BLaER1 (cell line): ENCODE measurements at regions not wholly inside any gene's neighbourhood (a gene's known extent, or its start where the extent isn't known, plus 50 kb on each side); places are given as distances from the start of the nearest gene placed in this dataset.

Source experiments
- H3K27ac ChIP-seq: shearing (Covaris generic); formaldehyde crosslinking; 2 replicates; pipeline ENCODE4 v1.8.1; 2022
- H3K27me3 ChIP-seq: shearing (Covaris generic); formaldehyde crosslinking; 2 replicates; pipeline ENCODE4 v1.8.1; 2022
- H3K36me3 ChIP-seq: shearing (Covaris generic); formaldehyde crosslinking; 2 replicates; pipeline ENCODE4 v1.8.1; 2022
- H3K4me1 ChIP-seq: shearing (Covaris generic); formaldehyde crosslinking; 2 replicates; pipeline ENCODE4 v1.8.1; 2022
- H3K4me2 ChIP-seq: shearing (Covaris generic); formaldehyde crosslinking; 2 replicates; pipeline ENCODE4 v1.8.1; 2022
- H3K4me3 ChIP-seq: shearing (Covaris generic); formaldehyde crosslinking; 2 replicates; pipeline ENCODE4 v1.8.1; 2022
- H3K9ac ChIP-seq: shearing (Covaris generic); formaldehyde crosslinking; 2 replicates; pipeline ENCODE4 v1.8.1; 2022
- H3K9me3 ChIP-seq: shearing (Covaris generic); formaldehyde crosslinking; 2 replicates; pipeline ENCODE4 v1.8.1; 2022
- H4K20me1 ChIP-seq: shearing (Covaris generic); formaldehyde crosslinking; 2 replicates; pipeline ENCODE4 v1.8.1; 2022
- Cebpa-rat ChIP-seq: shearing (Covaris generic); IDR thresholded peaks from 2 replicates; pipeline ENCODE4 v1.8.1; 2022

DNA sequence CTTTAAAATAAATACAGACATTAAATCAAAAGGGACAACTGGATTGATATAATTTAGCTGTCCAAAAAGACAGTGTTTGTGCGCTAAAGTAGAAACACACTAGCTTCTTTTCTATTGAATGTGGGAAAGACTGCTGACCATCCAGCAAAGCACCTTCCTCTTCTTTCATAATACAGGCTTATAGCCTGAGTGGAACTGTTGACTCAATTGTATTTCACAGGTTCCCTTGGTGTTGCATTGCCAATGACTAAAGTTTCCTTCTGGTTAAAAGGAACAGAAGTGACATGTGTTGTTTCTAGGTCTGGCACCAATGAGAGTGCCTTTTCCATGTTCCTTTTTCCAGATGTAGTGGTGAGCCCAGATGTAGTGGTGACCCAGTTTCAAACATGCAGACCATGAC, 412.3 kb downstream of the RNF144A start:
- H3K4me2 ChIP-seq = no peak overlapping the region
- no peaks in the 10 kb centered on the region for H3K27me3 ChIP-seq
- H3K27ac ChIP-seq = no peak overlapping the region

DNA sequence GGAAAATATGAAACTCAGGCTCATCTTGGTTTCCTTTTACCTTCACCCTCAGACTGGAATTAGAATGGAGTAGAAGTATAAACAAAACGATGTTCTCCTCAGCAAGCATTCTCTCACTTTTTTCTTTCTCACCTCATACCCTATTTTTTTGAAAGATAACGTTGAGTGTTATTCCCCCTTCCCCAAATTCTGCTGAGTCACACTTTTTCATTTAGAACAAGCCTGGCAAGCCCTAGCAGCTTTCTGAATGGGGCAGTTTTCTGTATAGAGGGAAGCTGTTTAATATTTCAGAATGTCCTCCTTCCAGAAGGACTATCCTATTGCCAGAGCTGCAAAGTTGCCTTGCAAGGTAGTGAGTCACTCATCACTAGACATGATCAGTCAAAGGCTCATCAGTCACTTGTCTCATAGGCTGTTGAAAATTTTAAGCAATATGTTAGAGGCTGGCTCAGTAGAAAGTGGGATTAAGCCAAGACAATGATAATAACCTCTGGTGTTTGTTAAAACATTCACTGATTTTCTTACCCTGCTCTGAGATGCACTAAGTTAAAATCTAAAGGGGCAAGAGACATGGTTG, 416.1 kb downstream of the RNF144A start:
- Histone ChIP-seq H3K36me3 (no peaks in the 10 kb centered on the region), H3K27ac (no peak overlapping the region), H3K27me3 (no peaks in the 10 kb centered on the region), H3K4me1 (no peaks in the 10 kb centered on the region), H4K20me1 (no peaks in the 10 kb centered on the region), H3K9ac (no peak overlapping the region), H3K4me2 (no peak overlapping the region), H3K4me3 (no peak overlapping the region), H3K9me3 (no peaks in the 10 kb centered on the region)
- no peak for TF ChIP-seq Cebpa-rat

More for the DNA sequence above, 412.3 kb downstream of the RNF144A start:
- no peak for TF ChIP-seq Cebpa-rat
- Histone ChIP-seq H3K36me3 (no peaks in the 10 kb centered on the region), H3K9ac (no peak overlapping the region), H3K4me3 (no peak overlapping the region), H3K9me3 (no peaks in the 10 kb centered on the region), H3K4me1 (no peaks in the 10 kb centered on the region), H4K20me1 (no peaks in the 10 kb centered on the region)

DNA sequence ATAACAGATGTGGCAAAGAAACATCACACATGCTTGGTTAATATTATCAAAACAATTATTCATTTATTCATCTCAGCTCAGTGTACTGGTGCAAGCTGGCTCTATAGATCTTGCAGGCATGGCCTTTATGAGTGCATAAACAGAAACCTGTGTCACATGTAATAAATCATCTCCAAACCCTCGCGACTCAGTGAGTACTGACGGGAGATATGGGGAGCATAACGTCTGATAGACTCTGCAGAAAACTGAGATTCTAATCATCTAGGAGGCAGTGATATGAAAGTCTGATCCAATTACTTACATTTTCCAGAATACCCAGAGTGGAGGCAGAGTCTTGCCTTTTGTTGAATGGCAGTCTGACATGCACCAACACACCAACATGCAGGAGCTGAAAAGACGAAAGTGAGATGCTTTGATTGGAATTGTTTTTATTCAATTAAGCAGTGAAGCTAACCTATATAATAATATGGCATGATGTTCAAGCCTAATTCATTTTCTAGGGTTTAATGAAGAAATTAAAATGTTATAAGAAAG, 416.8 kb downstream of the RNF144A start:
- Histone ChIP-seq H3K27ac (no peak overlapping the region), H3K4me2 (no peak overlapping the region), H3K9me3 (no peaks in the 10 kb centered on the region), H3K27me3 (no peaks in the 10 kb centered on the region), H3K4me1 (no peaks in the 10 kb centered on the region), H3K9ac (no peak overlapping the region), H3K36me3 (no peaks in the 10 kb centered on the region), H3K4me3 (no peak overlapping the region), H4K20me1 (no peaks in the 10 kb centered on the region)
- no peak for TF ChIP-seq Cebpa-rat

DNA sequence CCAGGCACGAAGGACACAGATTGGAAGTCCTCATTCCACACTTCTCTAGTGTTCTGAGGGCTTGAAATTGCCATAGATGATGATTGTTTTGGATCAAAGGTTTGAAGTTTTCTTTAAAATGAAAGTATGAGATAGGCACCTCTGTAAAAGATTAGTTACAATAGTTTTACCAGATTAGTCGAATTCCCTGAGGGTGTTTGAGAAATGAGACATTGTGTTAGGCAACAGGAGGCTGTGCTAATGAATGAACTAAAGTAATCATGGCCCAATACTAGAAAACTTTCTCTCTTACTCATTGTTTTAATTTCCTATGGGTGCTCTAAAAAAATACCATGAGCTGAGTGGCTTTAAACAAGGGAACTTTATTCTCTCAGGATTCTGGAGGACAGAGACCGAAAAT, 421.7 kb downstream of the RNF144A start:
- Histone ChIP-seq H3K27me3 (no peaks in the 10 kb centered on the region), H4K20me1 (no peaks in the 10 kb centered on the region), H3K4me3 (no peak overlapping the region), H3K27ac (no peak overlapping the region), H3K4me2 (no peak overlapping the region), H3K9me3 (no peaks in the 10 kb centered on the region), H3K9ac (no peak overlapping the region), H3K4me1 (no peaks in the 10 kb centered on the region), H3K36me3 (no peaks in the 10 kb centered on the region)
- TF ChIP-seq Cebpa-rat = no peak

DNA sequence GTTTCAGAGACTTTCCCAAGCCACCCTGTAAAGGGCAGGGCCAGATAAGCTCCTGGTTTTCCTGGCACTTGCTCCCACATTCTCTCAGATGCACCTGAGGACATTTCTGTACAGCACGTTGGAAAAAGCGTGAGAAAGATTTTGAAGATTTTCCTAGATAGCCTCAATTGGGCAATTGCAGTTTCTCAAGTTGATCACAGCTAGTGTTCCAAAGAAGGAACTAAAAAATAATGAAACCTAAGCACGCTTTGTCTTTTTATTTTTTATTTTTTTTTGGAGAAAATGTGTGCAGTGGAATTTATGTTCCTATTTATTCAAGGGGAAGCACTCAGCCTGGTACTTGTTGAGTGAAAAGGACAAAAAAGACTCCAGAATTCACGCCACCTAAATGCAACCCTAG, 429.1 kb downstream of the RNF144A start:
- Histone ChIP-seq H3K9ac (no peak overlapping the region), H3K36me3 (no peaks in the 10 kb centered on the region), H3K4me3 (no peak overlapping the region), H4K20me1 (no peaks in the 10 kb centered on the region), H3K27me3 (no peaks in the 10 kb centered on the region), H3K4me1 (no peaks in the 10 kb centered on the region), H3K4me2 (no peak overlapping the region), H3K9me3 (no peaks in the 10 kb centered on the region), H3K27ac (no peak overlapping the region)
- no peak for TF ChIP-seq Cebpa-rat

DNA sequence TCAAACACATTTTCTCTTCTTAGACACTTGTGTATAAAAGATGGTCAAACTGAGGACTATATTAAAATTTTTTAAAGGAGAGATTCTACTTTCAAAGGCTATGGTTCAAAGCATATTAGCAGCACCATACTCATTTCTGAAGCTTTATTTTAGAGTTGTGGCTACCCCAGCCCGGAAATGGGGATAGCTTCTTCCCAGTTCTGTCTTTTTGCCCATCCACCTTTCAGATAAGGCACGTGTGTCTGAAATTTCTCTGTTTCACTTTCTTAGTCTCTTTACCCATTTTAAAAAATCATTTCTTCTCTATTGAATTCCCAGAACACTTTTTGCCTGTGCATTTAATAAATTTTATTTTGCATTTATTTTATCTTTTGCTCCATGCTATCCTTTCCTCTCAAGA, 431.5 kb downstream of the RNF144A start:
- TF ChIP-seq Cebpa-rat = no peak
- Histone ChIP-seq H3K27me3 (no peaks in the 10 kb centered on the region), H3K36me3 (no peaks in the 10 kb centered on the region), H3K9ac (no peak overlapping the region), H3K4me1 (no peaks in the 10 kb centered on the region), H3K4me3 (no peak overlapping the region), H3K27ac (no peak overlapping the region), H4K20me1 (no peaks in the 10 kb centered on the region), H3K9me3 (no peaks in the 10 kb centered on the region), H3K4me2 (no peak overlapping the region)

DNA sequence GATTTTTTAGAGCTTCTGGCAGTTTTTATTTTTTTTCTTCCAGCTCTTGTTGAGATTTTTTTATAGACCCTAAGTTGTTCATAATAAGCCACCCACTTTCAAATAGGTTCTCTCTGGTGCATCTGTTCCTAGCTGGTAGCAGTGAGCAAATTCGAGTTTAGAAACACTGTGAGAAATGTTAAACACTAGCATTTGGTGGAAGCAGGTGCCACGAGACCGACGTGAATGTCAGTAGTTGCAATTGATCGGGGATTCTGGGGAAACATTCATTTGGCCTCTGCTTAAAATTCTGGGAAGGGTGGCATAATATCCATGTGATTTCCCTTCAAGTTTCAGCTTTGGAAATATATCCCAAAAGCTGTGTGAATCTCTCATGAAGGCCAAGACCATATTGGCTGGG, 435.0 kb downstream of the RNF144A start:
- TF ChIP-seq Cebpa-rat = no peak
- no peak overlapping the region for H3K4me3 ChIP-seq

DNA sequence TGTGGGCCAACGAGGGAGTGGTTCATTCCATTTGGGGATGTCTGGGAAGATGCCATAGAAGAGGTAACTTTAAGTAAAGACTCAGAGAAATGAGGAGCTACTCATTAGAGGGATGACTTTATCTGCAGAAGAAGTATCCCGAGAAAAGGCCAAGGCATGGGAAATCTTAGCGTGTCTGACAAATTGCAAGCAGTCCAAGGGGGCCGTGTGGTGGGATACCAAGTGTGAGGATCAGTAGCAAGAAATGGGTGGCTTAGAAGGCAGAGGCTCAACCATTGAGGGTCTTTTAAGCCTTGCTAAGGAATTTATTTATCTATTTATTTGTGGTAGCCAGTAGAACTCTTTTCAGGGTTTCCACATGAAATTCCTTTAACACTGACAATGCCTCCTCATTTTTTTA, 436.4 kb downstream of the RNF144A start:
- no peaks in the 10 kb centered on the region for H3K27me3 ChIP-seq
- H3K4me2 ChIP-seq = no peak overlapping the region
- no peaks in the 10 kb centered on the region for H3K9me3 ChIP-seq
- no peaks in the 10 kb centered on the region for H3K4me1 ChIP-seq
- no peak for TF ChIP-seq Cebpa-rat
- no peak overlapping the region for H3K27ac ChIP-seq
- no peak overlapping the region for H3K4me3 ChIP-seq
- no peaks in the 10 kb centered on the region for H4K20me1 ChIP-seq
- no peak overlapping the region for H3K9ac ChIP-seq
- H3K36me3 ChIP-seq = no peaks in the 10 kb centered on the region

More for the DNA sequence above, 435.0 kb downstream of the RNF144A start:
- Histone ChIP-seq H3K4me2 (no peak overlapping the region), H4K20me1 (no peaks in the 10 kb centered on the region), H3K27ac (no peak overlapping the region), H3K9ac (no peak overlapping the region), H3K36me3 (no peaks in the 10 kb centered on the region), H3K9me3 (no peaks in the 10 kb centered on the region), H3K4me1 (no peaks in the 10 kb centered on the region), H3K27me3 (no peaks in the 10 kb centered on the region)

DNA sequence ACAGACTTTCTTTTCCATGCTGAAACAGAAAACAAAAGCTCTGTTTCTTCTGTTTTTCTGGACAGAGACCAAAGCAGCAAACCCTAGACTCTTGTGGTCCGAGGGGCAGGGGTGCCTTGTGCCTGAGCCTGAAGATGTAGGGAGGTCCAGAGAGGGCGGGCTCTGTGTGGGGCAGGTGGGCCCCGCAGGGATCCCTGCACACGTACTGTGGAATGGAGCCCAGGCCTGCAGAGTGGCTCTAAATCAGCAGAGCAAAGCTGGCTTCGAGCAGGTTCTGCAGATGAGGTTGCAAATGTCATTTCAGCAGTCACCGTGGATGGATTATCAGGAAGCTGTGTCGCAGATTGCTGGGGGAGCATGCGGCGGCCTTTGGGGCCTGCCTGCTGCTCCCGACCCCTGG, 438.6 kb downstream of the RNF144A start:
- Histone ChIP-seq H3K27me3 (no peaks in the 10 kb centered on the region), H3K36me3 (no peaks in the 10 kb centered on the region), H3K4me3 (no peak overlapping the region), H3K27ac (no peak overlapping the region), H3K9me3 (no peaks in the 10 kb centered on the region), H4K20me1 (no peaks in the 10 kb centered on the region), H3K4me1 (no peaks in the 10 kb centered on the region), H3K9ac (no peak overlapping the region), H3K4me2 (no peak overlapping the region)
- no peak for TF ChIP-seq Cebpa-rat

DNA sequence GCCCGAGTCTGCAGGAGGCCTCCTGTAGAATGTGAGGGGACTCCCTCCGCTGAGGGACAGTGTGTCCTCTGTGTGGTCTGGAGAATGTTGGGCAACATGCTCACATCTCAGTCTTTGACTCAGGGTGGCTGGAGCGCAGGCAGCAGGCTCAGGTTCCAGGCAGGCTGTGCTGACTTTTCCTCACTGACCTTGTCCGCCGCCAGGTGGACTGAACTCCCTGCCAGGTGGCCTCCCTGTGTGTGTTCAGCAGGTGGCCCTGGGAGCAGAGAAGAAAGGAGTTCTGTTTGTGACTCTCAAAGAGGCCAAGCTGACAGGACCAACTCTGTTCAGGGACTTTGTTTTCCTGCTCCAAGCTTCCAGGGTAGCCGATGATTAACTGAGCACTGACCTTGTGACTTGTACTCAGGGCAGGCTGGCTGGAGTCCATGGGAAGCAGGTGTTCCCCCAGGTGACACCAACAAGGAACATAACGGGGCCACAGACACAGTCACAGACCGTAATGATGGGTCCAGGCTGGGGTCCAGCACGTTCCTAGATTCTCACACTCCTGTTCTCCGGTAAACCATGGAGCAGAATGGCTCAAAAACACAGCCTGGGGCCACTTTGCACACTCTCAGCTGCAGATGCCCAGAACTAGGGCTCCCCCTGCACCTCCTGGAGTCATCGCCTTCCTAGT, 439.8 kb downstream of the RNF144A start:
- Histone ChIP-seq H3K4me2 (no peak overlapping the region), H4K20me1 (no peaks in the 10 kb centered on the region), H3K4me3 (no peak overlapping the region), H3K4me1 (no peaks in the 10 kb centered on the region), H3K36me3 (no peaks in the 10 kb centered on the region), H3K9me3 (no peaks in the 10 kb centered on the region), H3K27ac (no peak overlapping the region), H3K9ac (no peak overlapping the region), H3K27me3 (no peaks in the 10 kb centered on the region)
- TF ChIP-seq Cebpa-rat = no peak
